Uterus (tissue), 2 donors: ENCODE measurements at regions not wholly inside any gene's neighbourhood (a gene's known extent, or its start where the extent isn't known, plus 50 kb on each side); places are given as distances from the start of the nearest gene placed in this dataset.

Experiments
- POLR2A ChIP-seq, 2 donors: fragments of 450-650 bp; IDR thresholded peaks; one replicate each; pipeline ENCODE4 v1.6.1; 2016; ENCODE audit warnings: antibody characterized with exemption in 2 of 2, mild to moderate bottlenecking in 1 of 2, moderate library complexity in 1 of 2
- TF ChIP-seq, protein P1 (sequence below), 4 experiments: fragments of 200-600 bp in 2 of 4; fragments of 450-650 bp in 2 of 4; sonication (generic) in 2 of 4; IDR thresholded peaks; one replicate each; pipeline ENCODE4 v1.5.1; 2016 to 2019; ENCODE audit warnings: antibody characterized with exemption in 4 of 4, mild to moderate bottlenecking in 2 of 4, moderate library complexity in 1 of 4

DNA sequence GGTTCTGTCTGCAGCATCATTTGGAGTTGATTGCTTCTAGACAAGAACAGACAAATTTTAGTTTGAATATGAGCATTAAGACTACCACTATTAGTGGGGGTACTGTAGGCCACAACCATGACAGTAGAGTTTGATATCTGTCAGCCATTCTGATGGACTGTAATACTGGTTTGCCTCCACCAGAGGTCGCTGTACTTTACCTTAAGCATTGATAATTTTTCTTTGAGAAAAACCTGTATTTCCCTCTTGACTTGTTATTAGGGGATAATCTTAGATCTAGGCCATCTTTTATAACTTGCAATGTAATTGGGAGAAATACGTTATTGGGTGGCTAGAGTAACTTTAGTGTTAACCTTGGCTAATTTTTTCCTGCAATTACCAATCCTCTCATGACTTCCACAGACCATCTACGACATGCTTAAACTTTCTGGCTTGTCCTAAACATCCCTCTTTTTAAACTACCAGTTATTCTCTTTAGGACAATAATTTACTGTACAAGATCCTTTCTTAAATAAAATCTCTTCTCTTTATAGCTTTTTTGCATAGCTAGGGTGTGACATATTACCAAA, 562.4 kb downstream of the MAGEB5 start:
- TF ChIP-seq POLR2A (IDR thresholded peaks at IDR 0.05): no peak
- TF ChIP-seq, protein P1, sequence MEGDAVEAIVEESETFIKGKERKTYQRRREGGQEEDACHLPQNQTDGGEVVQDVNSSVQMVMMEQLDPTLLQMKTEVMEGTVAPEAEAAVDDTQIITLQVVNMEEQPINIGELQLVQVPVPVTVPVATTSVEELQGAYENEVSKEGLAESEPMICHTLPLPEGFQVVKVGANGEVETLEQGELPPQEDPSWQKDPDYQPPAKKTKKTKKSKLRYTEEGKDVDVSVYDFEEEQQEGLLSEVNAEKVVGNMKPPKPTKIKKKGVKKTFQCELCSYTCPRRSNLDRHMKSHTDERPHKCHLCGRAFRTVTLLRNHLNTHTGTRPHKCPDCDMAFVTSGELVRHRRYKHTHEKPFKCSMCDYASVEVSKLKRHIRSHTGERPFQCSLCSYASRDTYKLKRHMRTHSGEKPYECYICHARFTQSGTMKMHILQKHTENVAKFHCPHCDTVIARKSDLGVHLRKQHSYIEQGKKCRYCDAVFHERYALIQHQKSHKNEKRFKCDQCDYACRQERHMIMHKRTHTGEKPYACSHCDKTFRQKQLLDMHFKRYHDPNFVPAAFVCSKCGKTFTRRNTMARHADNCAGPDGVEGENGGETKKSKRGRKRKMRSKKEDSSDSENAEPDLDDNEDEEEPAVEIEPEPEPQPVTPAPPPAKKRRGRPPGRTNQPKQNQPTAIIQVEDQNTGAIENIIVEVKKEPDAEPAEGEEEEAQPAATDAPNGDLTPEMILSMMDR (IDR thresholded peaks at IDR 0.05): no peak
